GM12878 (cell line): ENCODE measurements at regions not wholly inside any gene's neighbourhood (a gene's known extent, or its start where the extent isn't known, plus 50 kb on each side); places are given as distances from the start of the nearest gene placed in this dataset.

Source experiments
- ATAC-seq: fragments of 200-7000 bp; cut with Tn5 transposase; 3 replicates; pipeline ENCODE4 v1.9.1; 2020; ENCODE audit warnings: mild to moderate bottlenecking, moderate library complexity
- BruUV-seq: library from RNA; stranded (reverse); fragments of 400-500 nt; replicated peaks from 2 replicates; lab custom pipeline; 2021; lab: Mats Ljungman, UMichigan
- CTCF ChIA-PET: fragments of 300-600 bp; sonication (Branson Sonifier 250); formaldehyde crosslinking; extraction: SDS; loops from one replicate; lab custom pipeline; 2021; ENCODE audit warnings: inconsistent platforms; lab: Yijun Ruan, JAX
- POLR2A ChIA-PET: fragments of 350-600 bp; formaldehyde crosslinking; extraction: SDS; loops from one replicate; lab custom pipeline; 2021; ENCODE audit warnings: inconsistent platforms; lab: Charles Lee
- RAD21 ChIA-PET: fragments of 300-600 bp; sonication (Branson Sonifier 250); formaldehyde crosslinking; loops from one replicate; lab custom pipeline; 2023; ENCODE audit warnings: antibody characterized with exemption; ENCODE audit not compliant: unreplicated experiment; lab: Charles Lee
- SMC1A ChIA-PET: fragments of 300-600 bp; sonication (Branson Sonifier 250); formaldehyde crosslinking; loops from one replicate; lab custom pipeline; 2023; ENCODE audit not compliant: unreplicated experiment, uncharacterized antibody; lab: Charles Lee
- DNase-seq: peaks from one replicate; pipeline ENCODE4 v3.0.0-alpha.2; 2011; ENCODE audit warnings: low read depth, low spot score
- FAIRE-seq: peaks from 3 replicates; lab custom pipeline; 2011; peaks lifted over from hg19 to GRCh38; lab: Jason Lieb, UNC
- H2AFZ ChIP-seq: 2 replicates; pipeline ENCODE4 v1.6.0; 2011; ENCODE audit warnings: low read depth, low read length, control low read depth; ENCODE audit not compliant: control insufficient read depth
- H3K27ac ChIP-seq: 2 replicates; pipeline ENCODE4 v1.5.1; 2011; ENCODE audit warnings: control low read depth; ENCODE audit not compliant: control insufficient read depth, insufficient read depth
- H3K27me3 ChIP-seq, 2 experiments: replicated peaks in 1 of 2; 2 replicates each; pipeline versions ENCODE4 v1.6.0 to v1.6.1; 2011; ENCODE audit warnings: low read length in 1 of 2; ENCODE audit not compliant: control insufficient read depth in 2 of 2, insufficient read depth in 2 of 2
- H3K36me3 ChIP-seq, 2 experiments: 2 replicates each; pipeline ENCODE4 v1.5.1; 2011; ENCODE audit warnings: low read length in 1 of 2; ENCODE audit not compliant: control insufficient read depth in 2 of 2, insufficient read depth in 2 of 2
- H3K4me1 ChIP-seq: 2 replicates; pipeline ENCODE4 v1.6.1; 2011; ENCODE audit warnings: mild to moderate bottlenecking, low read length, moderate library complexity, mixed read lengths; ENCODE audit not compliant: control insufficient read depth, insufficient read depth
- H3K4me2 ChIP-seq: 2 replicates; pipeline ENCODE4 v1.6.0; 2011; ENCODE audit warnings: control low read depth; ENCODE audit not compliant: control insufficient read depth, insufficient read depth
- H3K4me3 ChIP-seq: fragments of 200-600 bp; sonication (generic); 2 replicates; pipeline ENCODE4 v1.5.1; 2016
- H3K79me2 ChIP-seq: 2 replicates; pipeline ENCODE4 v1.6.0; 2011; ENCODE audit warnings: low read length; ENCODE audit not compliant: control insufficient read depth, insufficient read depth
- H3K9ac ChIP-seq: 2 replicates; pipeline ENCODE4 v1.8.0; 2011; ENCODE audit warnings: low read length, control low read depth, mixed read lengths; ENCODE audit not compliant: control insufficient read depth, insufficient read depth
- H3K9me3 ChIP-seq: replicated peaks from 3 replicates; pipeline ENCODE4 v1.5.1; 2011; ENCODE audit warnings: mild to moderate bottlenecking, low read length; ENCODE audit not compliant: control insufficient read depth, insufficient read depth
- H4K20me1 ChIP-seq: 2 replicates; pipeline ENCODE4 v1.6.0; 2011; ENCODE audit not compliant: control insufficient read depth, insufficient read depth
- CBFB ChIP-seq: IDR thresholded peaks from 2 replicates; pipeline ENCODE4 v1.6.1; 2016; ENCODE audit warnings: antibody characterized with exemption, low read depth
- CHD1 ChIP-seq: IDR thresholded peaks from 2 replicates; pipeline ENCODE4 v1.6.1; 2012; ENCODE audit warnings: low read depth, low read length, improper control_type of control experiment
- CREM ChIP-seq: IDR thresholded peaks from 2 replicates; pipeline ENCODE4 v1.6.1; 2014; ENCODE audit warnings: antibody characterized with exemption, low read depth
- DPF2 ChIP-seq: fragments of 450-650 bp; IDR thresholded peaks from 2 replicates; pipeline ENCODE4 v1.6.1; 2017; ENCODE audit warnings: mild to moderate bottlenecking
- E4F1 ChIP-seq: fragments of 450-650 bp; IDR thresholded peaks from 2 replicates; pipeline ENCODE4 v1.6.1; 2018; ENCODE audit warnings: borderline replicate concordance, mild to moderate bottlenecking; ENCODE audit not compliant: partially characterized antibody
- FOS ChIP-seq: IDR thresholded peaks from 3 replicates; pipeline ENCODE4 v1.6.1; 2011; ENCODE audit warnings: borderline replicate concordance; ENCODE audit not compliant: insufficient read length; ENCODE audit errors: extremely low read depth
- IKZF2 ChIP-seq, 2 experiments: fragments of 450-650 bp; IDR thresholded peaks; 2 replicates each; pipeline ENCODE4 v1.6.1; 2017; ENCODE audit warnings: mild to moderate bottlenecking in 2 of 2, moderate library complexity in 2 of 2
- IRF3 ChIP-seq: fragments of 450-650 bp; IDR thresholded peaks from 2 replicates; pipeline ENCODE4 v1.6.1; 2014; ENCODE audit warnings: mild to moderate bottlenecking
- NBN ChIP-seq: fragments of 450-650 bp; IDR thresholded peaks from 2 replicates; pipeline ENCODE4 v1.6.1; 2016
- NFYB ChIP-seq: IDR thresholded peaks from 2 replicates; pipeline ENCODE4 v1.6.1; 2011; ENCODE audit warnings: low read depth, mild to moderate bottlenecking, low read length, improper control_type of control experiment, moderate library complexity; ENCODE audit not compliant: insufficient read depth
- PAX8 ChIP-seq: fragments of 450-650 bp; IDR thresholded peaks from 2 replicates; pipeline ENCODE4 v1.6.1; 2017; ENCODE audit warnings: mild to moderate bottlenecking, moderate library complexity
- PML ChIP-seq: IDR thresholded peaks from 2 replicates; pipeline ENCODE4 v1.6.1; 2012; ENCODE audit warnings: low read length, inconsistent platforms
- POU2F2 ChIP-seq: IDR thresholded peaks from 3 replicates; pipeline ENCODE4 v1.6.1; 2011; ENCODE audit warnings: low read depth, mild to moderate bottlenecking, low read length, borderline replicate concordance
- RAD21 ChIP-seq: IDR thresholded peaks from 2 replicates; pipeline ENCODE4 v1.6.1; 2011; ENCODE audit warnings: mild to moderate bottlenecking, low read depth, low read length, moderate library complexity; ENCODE audit not compliant: insufficient read depth
- RBBP5 ChIP-seq: fragments of 200-600 bp; sonication (generic); conservative IDR thresholded peaks from 2 replicates; pipeline ENCODE4 v1.6.1; 2016
- SKIL ChIP-seq: fragments of 450-650 bp; IDR thresholded peaks from 2 replicates; pipeline ENCODE4 v1.6.1; 2017; ENCODE audit warnings: mild to moderate bottlenecking, low read depth, inconsistent platforms; ENCODE audit not compliant: poor library complexity, severe bottlenecking
- SMARCA5 ChIP-seq: fragments of 450-650 bp; IDR thresholded peaks from 2 replicates; pipeline ENCODE4 v1.6.1; 2017; ENCODE audit warnings: mild to moderate bottlenecking
- TAF1 ChIP-seq: IDR thresholded peaks from 2 replicates; pipeline ENCODE4 v1.6.1; 2011; ENCODE audit warnings: mild to moderate bottlenecking, low read depth, low read length, borderline replicate concordance
- ZNF24 ChIP-seq: fragments of 450-650 bp; IDR thresholded peaks from 2 replicates; pipeline ENCODE4 v1.6.1; 2017; ENCODE audit warnings: antibody characterized with exemption, mild to moderate bottlenecking
- ZNF274 ChIP-seq: IDR thresholded peaks from one replicate; pipeline ENCODE4 v1.8.0; 2011; ENCODE audit not compliant: insufficient read length, insufficient read depth
- WGBS: methylation state at CpG from one replicate; pipeline ENCODE4 v1.1.6; 2016; ENCODE audit warnings: low lambda C conversion rate; ENCODE audit not compliant: insufficient replicate concordance, insufficient coverage; ENCODE audit errors: missing lambda C conversion rate; 5-methylcytosine and 5-hydroxymethylcytosine counted together
- in situ Hi-C: fragments of 300-500 bp; cut with MboI; formaldehyde crosslinking; loops from 9 replicates; pipeline ENCODE4 v1.14.3; 2018; ENCODE audit warnings: mixed read lengths
- intact Hi-C: fragments of 100-400 bp; cut with micrococcal nuclease; formaldehyde crosslinking; loops from one replicate; pipeline ENCODE4 v1.14.2; 2022; ENCODE audit not compliant: unreplicated experiment

GRCh38 chr14:84312551-84312950 lies 1217.4 kb upstream of the FLRT2 start:
- no peak overlapping the region for H3K9ac ChIP-seq
- no peak for FAIRE-seq
- H3K79me2 ChIP-seq = no peaks in the 10 kb centered on the region
- no peak for DNase-seq
- CTCF ChIA-PET = interaction anchor here (0.7 kb wide), 1 partner anchor 12 kb away, joined by 3 read pairs; no protein-coding TSS in a partner anchor
- ATAC-seq = no peak
- intact Hi-C loops = no loop called here
- no peak for TF ChIP-seq ZNF274
- no peak for TF ChIP-seq PML
- no peak for TF ChIP-seq DPF2
- no peak for TF ChIP-seq SMARCA5
- TF ChIP-seq ZNF24 = no peak
- no peak for TF ChIP-seq NFYB
- no peak for TF ChIP-seq TAF1
- no peak for TF ChIP-seq CHD1
- no peak for TF ChIP-seq IKZF2 (IDR thresholded peaks at IDR 0.05)
- TF ChIP-seq E4F1 = no peak
- TF ChIP-seq CBFB = no peak
- TF ChIP-seq FOS = no peak
- TF ChIP-seq CREM = no peak
- no peak for TF ChIP-seq IRF3
- no peak for TF ChIP-seq POU2F2
- TF ChIP-seq RBBP5 = no peak
- no peak for TF ChIP-seq RAD21
- TF ChIP-seq SKIL = no peak
- no peak for TF ChIP-seq PAX8
- TF ChIP-seq NBN = no peak
- POLR2A ChIA-PET = no interaction called here
- no peak overlapping the region for H2AFZ ChIP-seq
- no TSS peak for BruUV-seq
- SMC1A ChIA-PET = no interaction called here
- RAD21 ChIA-PET = no interaction called here
- in situ Hi-C loops = no loop called here
- no peaks in the 10 kb centered on the region for H3K9me3 ChIP-seq
- no peak overlapping the region for H3K27ac ChIP-seq
- H3K4me3 ChIP-seq = no peak overlapping the region
- 14% methylated on average over 4 of the region's 4 CpGs for WGBS
- no peak overlapping the region for H3K4me2 ChIP-seq
- H4K20me1 ChIP-seq = no peaks in the 10 kb centered on the region
- H3K27me3 ChIP-seq = no peaks in the 10 kb centered on the region
- no peaks in the 10 kb centered on the region for H3K4me1 ChIP-seq
- no peaks in the 10 kb centered on the region for H3K36me3 ChIP-seq
